Spleen (tissue), 11 donors: ENCODE measurements at regions not wholly inside any gene's neighbourhood (a gene's known extent, or its start where the extent isn't known, plus 50 kb on each side); places are given as distances from the start of the nearest gene placed in this dataset.
A peak's percentile ranks its signal among the peaks of the same experiment; 100 is the strongest.

Experiments used
- DNase-seq: peaks from one replicate; pipeline ENCODE4 v3.0.0-alpha.2; 2020
- H3K27ac ChIP-seq, 8 donors: fragments of 200-600 bp; sonication (generic) in 7 of 8; 1 replicate in 4 of 8; 2 replicates in 4 of 8; pipeline versions ENCODE4 v1.5.0 to v1.8.0; 2016 to 2021; ENCODE audit warnings: inconsistent platforms in 4 of 8, mild to moderate bottlenecking in 4 of 8, moderate library complexity in 1 of 8
- H3K27me3 ChIP-seq, 7 donors: fragments of 200-600 bp; sonication (generic) in 6 of 7; replicated peaks in 1 of 7; 1 replicate in 4 of 7; 2 replicates in 3 of 7; pipeline versions ENCODE4 v1.5.0 to v1.8.0; 2016 to 2021; ENCODE audit warnings: inconsistent platforms in 3 of 7, mild to moderate bottlenecking in 1 of 7
- H3K36me3 ChIP-seq, 6 donors: fragments of 200-600 bp; sonication (generic) in 5 of 6; 1 replicate in 4 of 6; 2 replicates in 2 of 6; pipeline versions ENCODE4 v1.5.0 to v1.8.0; 2016 to 2021; ENCODE audit warnings: inconsistent platforms in 2 of 6
- H3K4me1 ChIP-seq, 6 donors: fragments of 200-600 bp; sonication (generic) in 5 of 6; 1 replicate in 3 of 6; 2 replicates in 3 of 6; pipeline versions ENCODE4 v1.5.0 to v1.8.0; 2016 to 2021; ENCODE audit warnings: inconsistent platforms in 3 of 6
- H3K4me3 ChIP-seq, 8 donors: fragments of 200-600 bp; sonication (generic) in 7 of 8; 1 replicate in 4 of 8; 2 replicates in 4 of 8; pipeline versions ENCODE4 v1.5.0 to v1.8.0; 2016 to 2021; ENCODE audit warnings: inconsistent platforms in 4 of 8, mild to moderate bottlenecking in 4 of 8, moderate library complexity in 2 of 8
- H3K9me3 ChIP-seq, 8 donors: fragments of 200-600 bp; sonication (generic) in 7 of 8; 1 replicate in 4 of 8; 2 replicates in 4 of 8; pipeline versions ENCODE4 v1.5.0 to v1.8.0; 2016 to 2021; ENCODE audit warnings: inconsistent platforms in 4 of 8
- CTCF ChIP-seq, 11 experiments: fragments of 200-600 bp in 7 of 11; fragments of 450-650 bp in 4 of 11; sonication (generic) in 4 of 11; IDR thresholded peaks in 8 of 11; conservative IDR thresholded peaks in 3 of 11; 1 replicate in 7 of 11; 2 replicates in 4 of 11; pipeline versions ENCODE4 v1.4.0 to v1.8.0; 2016 to 2021; ENCODE audit warnings: antibody characterized with exemption in 11 of 11, inconsistent platforms in 4 of 11, mild to moderate bottlenecking in 1 of 11
- POLR2A ChIP-seq, 3 donors: fragments of 450-650 bp; IDR thresholded peaks; one replicate each; pipeline ENCODE4 v1.5.1; 2017; ENCODE audit warnings: antibody characterized with exemption in 3 of 3, mild to moderate bottlenecking in 1 of 3
- POLR2AphosphoS5 ChIP-seq, 3 donors: sonication (generic); formaldehyde crosslinking; IDR thresholded peaks; one replicate each; pipeline ENCODE4 v1.5.1; 2017; ENCODE audit warnings: antibody characterized with exemption in 3 of 3
- WGBS, 5 donors: extraction: QIAGEN DNeasy Blood & Tissue Kit in 3 of 5; methylation state at CpG; one replicate each; pipeline versions ENCODE4 v1.1.5 to v1.1.7; 2013 to 2018; 5-methylcytosine and 5-hydroxymethylcytosine counted together
- intact Hi-C: fragments of 100-400 bp; cut with DNase I; formaldehyde crosslinking; loops from one replicate; pipeline ENCODE4 v1.15.0; 2023; ENCODE audit warnings: low total_unique reads
- donor health status: healthy with polysubstance abuse.
- donor health status: DM: no; HTN: no; CAD: no; lungs with moderate emphysema.
- donor health status: DM: no; HTN: no; CAD: no.
- donor health status: Bipolar disorder and iron deficiency.
- donor health status: healthy.
- donor health status: DM: no; HTN: no; CAD: no.
- donor health status: DM: yes; HTN: yes; CAD: no.

GRCh38 chr14:106690333-106690891 lies 1164.0 kb downstream of the TMEM121 start:
- Histone ChIP-seq H3K36me3 (no peaks in the 10 kb centered on the region), H3K27ac (no peak overlapping the region)
- 25 to 65% (median 53%) methylated on average over 1 of the region's 1 CpG for WGBS, 5 donors

GRCh38 chr14:106691601-106692291 lies 1165.4 kb downstream of the TMEM121 start:
- intact Hi-C loops = no loop called here
- DNase-seq = peak; percentile 78
- 61 to 73% (median 68%) methylated on average over 9 to 13 of the region's 13 CpGs for WGBS, 5 donors
- TF ChIP-seq POLR2AphosphoS5 (IDR thresholded peaks at IDR 0.05) = no peak
- no peak for TF ChIP-seq POLR2A (IDR thresholded peaks at IDR 0.05)
- TF ChIP-seq CTCF (IDR thresholded peaks at IDR 0.05 in 8 of 11, conservative IDR thresholded peaks at IDR 0.05 in 3 of 11) = peak in 6 of 11 experiments; percentile 25 to 51 (median 38)
- Histone ChIP-seq H3K4me3 (no peak overlapping the region), H3K27me3 (peaks cover 0 to 4% (median 0%) of the 10 kb centered on the region in 7 donors), H3K36me3 (no peaks in the 10 kb centered on the region), H3K9me3 (peaks cover 0 to 5% (median 0%) of the 10 kb centered on the region in 8 donors), H3K4me1 (peaks cover 0 to 3% (median 0%) of the 10 kb centered on the region in 6 donors), H3K27ac (no peak overlapping the region)

More at GRCh38 chr14:106690333-106690891, 1164.0 kb downstream of the TMEM121 start:
- peaks cover 0 to 3% (median 0%) of the 10 kb centered on the region in 6 donors for H3K4me1 ChIP-seq
- no peak for TF ChIP-seq POLR2A (IDR thresholded peaks at IDR 0.05)
- no peak for TF ChIP-seq CTCF (IDR thresholded peaks at IDR 0.05 in 8 of 11, conservative IDR thresholded peaks at IDR 0.05 in 3 of 11)
- no peak for TF ChIP-seq POLR2AphosphoS5 (IDR thresholded peaks at IDR 0.05)
- H3K4me3 ChIP-seq = no peak overlapping the region
- intact Hi-C loops = no loop called here
- H3K27me3 ChIP-seq = peaks cover 0 to 16% (median 0%) of the 10 kb centered on the region in 7 donors
- no peak for DNase-seq
- peaks cover 0 to 5% (median 0%) of the 10 kb centered on the region in 8 donors for H3K9me3 ChIP-seq

GRCh38 chr14:106694638-106695393 lies 1168.4 kb downstream of the TMEM121 start:
- intact Hi-C loops = no loop called here
- H3K27me3 ChIP-seq = no peaks in the 10 kb centered on the region
- H3K4me1 ChIP-seq = peaks cover 0 to 18% (median 2%) of the 10 kb centered on the region in 6 donors
- 25 to 59% (median 48%) methylated on average over 6 to 19 of the region's 19 CpGs for WGBS, 5 donors
- H3K4me3 ChIP-seq = peak overlapping the region in 1 of 8 donors; percentile 38
- H3K27ac ChIP-seq = no peak overlapping the region
- peaks cover 0 to 5% (median 0%) of the 10 kb centered on the region in 8 donors for H3K9me3 ChIP-seq
- DNase-seq = peak; percentile 91
- H3K36me3 ChIP-seq = no peaks in the 10 kb centered on the region
- TF ChIP-seq POLR2AphosphoS5 (IDR thresholded peaks at IDR 0.05) (no peak), CTCF (IDR thresholded peaks at IDR 0.05 in 8 of 11, conservative IDR thresholded peaks at IDR 0.05 in 3 of 11) (peak in 9 of 11 experiments; percentile 16 to 74 (median 44))
